ENCODE measurements at regions not wholly inside any gene's neighbourhood (a gene's known extent, or its start where the extent isn't known, plus 50 kb on each side); places are given as distances from the start of the nearest gene placed in this dataset.

DNA sequence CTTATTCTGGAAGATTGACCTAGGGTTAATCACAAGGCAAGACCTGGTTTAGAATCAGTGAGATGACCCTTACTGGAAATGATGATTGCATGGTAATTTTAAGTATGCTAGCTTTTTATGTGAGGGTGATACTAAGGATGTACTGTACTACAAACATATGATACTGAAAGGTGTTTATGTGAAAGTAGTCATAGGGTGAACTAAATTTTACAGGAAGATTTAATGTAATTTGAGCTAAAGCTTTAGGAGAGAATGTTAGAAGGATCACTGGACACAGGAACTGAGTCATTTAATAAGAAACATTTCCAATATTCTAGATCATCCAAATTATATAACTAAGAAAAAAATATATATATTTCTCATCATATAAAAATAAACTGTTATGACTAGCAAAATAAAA, 197.2 kb downstream of the COX7C start:
- TF ChIP-seq, protein P1, sequence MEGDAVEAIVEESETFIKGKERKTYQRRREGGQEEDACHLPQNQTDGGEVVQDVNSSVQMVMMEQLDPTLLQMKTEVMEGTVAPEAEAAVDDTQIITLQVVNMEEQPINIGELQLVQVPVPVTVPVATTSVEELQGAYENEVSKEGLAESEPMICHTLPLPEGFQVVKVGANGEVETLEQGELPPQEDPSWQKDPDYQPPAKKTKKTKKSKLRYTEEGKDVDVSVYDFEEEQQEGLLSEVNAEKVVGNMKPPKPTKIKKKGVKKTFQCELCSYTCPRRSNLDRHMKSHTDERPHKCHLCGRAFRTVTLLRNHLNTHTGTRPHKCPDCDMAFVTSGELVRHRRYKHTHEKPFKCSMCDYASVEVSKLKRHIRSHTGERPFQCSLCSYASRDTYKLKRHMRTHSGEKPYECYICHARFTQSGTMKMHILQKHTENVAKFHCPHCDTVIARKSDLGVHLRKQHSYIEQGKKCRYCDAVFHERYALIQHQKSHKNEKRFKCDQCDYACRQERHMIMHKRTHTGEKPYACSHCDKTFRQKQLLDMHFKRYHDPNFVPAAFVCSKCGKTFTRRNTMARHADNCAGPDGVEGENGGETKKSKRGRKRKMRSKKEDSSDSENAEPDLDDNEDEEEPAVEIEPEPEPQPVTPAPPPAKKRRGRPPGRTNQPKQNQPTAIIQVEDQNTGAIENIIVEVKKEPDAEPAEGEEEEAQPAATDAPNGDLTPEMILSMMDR (IDR thresholded peaks at IDR 0.05), result no peak
- TF ChIP-seq POLR2A (IDR thresholded peaks at IDR 0.05), result no peak

Measured in thyroid gland (tissue), 4 donors.